Glutamatergic neuron (in vitro differentiated cells): ENCODE measurements at regions not wholly inside any gene's neighbourhood (a gene's known extent, or its start where the extent isn't known, plus 50 kb on each side); places are given as distances from the start of the nearest gene placed in this dataset.

Experiments used
- DNase-seq: peaks from one replicate; pipeline ENCODE4 v3.0.0; 2022
- H3K27ac Mint-ChIP-seq: one replicate; pipeline ENCODE4 v1.8.0; 2020; ENCODE audit warnings: mild to moderate bottlenecking, mixed read lengths, inconsistent platforms; ENCODE audit not compliant: unreplicated experiment
- H3K27me3 Mint-ChIP-seq: one replicate; pipeline ENCODE4 v1.8.0; 2020; ENCODE audit warnings: mild to moderate bottlenecking, moderate library complexity, mixed read lengths, inconsistent platforms; ENCODE audit not compliant: unreplicated experiment
- H3K36me3 Mint-ChIP-seq: one replicate; pipeline ENCODE4 v1.8.0; 2020; ENCODE audit warnings: mild to moderate bottlenecking, mixed read lengths, inconsistent platforms; ENCODE audit not compliant: unreplicated experiment
- H3K4me1 Mint-ChIP-seq: one replicate; pipeline ENCODE4 v1.8.0; 2020; ENCODE audit warnings: mild to moderate bottlenecking, low read depth, mixed read lengths, inconsistent platforms; ENCODE audit not compliant: unreplicated experiment
- H3K4me3 Mint-ChIP-seq: one replicate; pipeline ENCODE4 v1.8.0; 2020; ENCODE audit warnings: mild to moderate bottlenecking, mixed read lengths, inconsistent platforms; ENCODE audit not compliant: unreplicated experiment
- H3K9me3 Mint-ChIP-seq: one replicate; pipeline ENCODE4 v1.8.0; 2020; ENCODE audit warnings: mild to moderate bottlenecking, moderate library complexity, mixed read lengths, inconsistent platforms; ENCODE audit not compliant: unreplicated experiment
- TF ChIP-seq, protein P1 (sequence below): fragments of 200-600 bp; sonication (generic); IDR thresholded peaks from one replicate; pipeline ENCODE4 v1.5.0; 2021; ENCODE audit not compliant: partially characterized antibody, unreplicated experiment

- Mint-ChIP-seq H3K36me3 (no peaks in the 10 kb centered on the region), H3K27ac (no peak overlapping the region), H3K4me3 (no peak overlapping the region), H3K9me3 (no peaks in the 10 kb centered on the region), H3K27me3 (no peaks in the 10 kb centered on the region), H3K4me1 (no peaks in the 10 kb centered on the region)
- TF ChIP-seq, protein P1, sequence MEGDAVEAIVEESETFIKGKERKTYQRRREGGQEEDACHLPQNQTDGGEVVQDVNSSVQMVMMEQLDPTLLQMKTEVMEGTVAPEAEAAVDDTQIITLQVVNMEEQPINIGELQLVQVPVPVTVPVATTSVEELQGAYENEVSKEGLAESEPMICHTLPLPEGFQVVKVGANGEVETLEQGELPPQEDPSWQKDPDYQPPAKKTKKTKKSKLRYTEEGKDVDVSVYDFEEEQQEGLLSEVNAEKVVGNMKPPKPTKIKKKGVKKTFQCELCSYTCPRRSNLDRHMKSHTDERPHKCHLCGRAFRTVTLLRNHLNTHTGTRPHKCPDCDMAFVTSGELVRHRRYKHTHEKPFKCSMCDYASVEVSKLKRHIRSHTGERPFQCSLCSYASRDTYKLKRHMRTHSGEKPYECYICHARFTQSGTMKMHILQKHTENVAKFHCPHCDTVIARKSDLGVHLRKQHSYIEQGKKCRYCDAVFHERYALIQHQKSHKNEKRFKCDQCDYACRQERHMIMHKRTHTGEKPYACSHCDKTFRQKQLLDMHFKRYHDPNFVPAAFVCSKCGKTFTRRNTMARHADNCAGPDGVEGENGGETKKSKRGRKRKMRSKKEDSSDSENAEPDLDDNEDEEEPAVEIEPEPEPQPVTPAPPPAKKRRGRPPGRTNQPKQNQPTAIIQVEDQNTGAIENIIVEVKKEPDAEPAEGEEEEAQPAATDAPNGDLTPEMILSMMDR: no peak
- DNase-seq: no peak
Observed at GRCh38 chr12:69052613-69053408, 119.8 kb upstream of the CPM start.

- no peaks in the 10 kb centered on the region for H3K27me3 Mint-ChIP-seq
- no peaks in the 10 kb centered on the region for H3K4me1 Mint-ChIP-seq
- H3K27ac Mint-ChIP-seq: no peak overlapping the region
- DNase-seq: no peak
- H3K36me3 Mint-ChIP-seq: no peaks in the 10 kb centered on the region
- no peak overlapping the region for H3K4me3 Mint-ChIP-seq
- TF ChIP-seq, protein P1: no peak
- no peaks in the 10 kb centered on the region for H3K9me3 Mint-ChIP-seq
Observed at GRCh38 chr12:69054343-69055056, 121.5 kb upstream of the CPM start.

- TF ChIP-seq, protein P1: no peak
- H3K27me3 Mint-ChIP-seq: no peaks in the 10 kb centered on the region
- no peak overlapping the region for H3K4me3 Mint-ChIP-seq
- no peaks in the 10 kb centered on the region for H3K4me1 Mint-ChIP-seq
- H3K36me3 Mint-ChIP-seq: no peaks in the 10 kb centered on the region
- no peak for DNase-seq
- H3K9me3 Mint-ChIP-seq: no peaks in the 10 kb centered on the region
- no peak overlapping the region for H3K27ac Mint-ChIP-seq
Observed at GRCh38 chr12:69055280-69055679, 122.3 kb upstream of the CPM start.

- H3K4me1 Mint-ChIP-seq: no peaks in the 10 kb centered on the region
- H3K27ac Mint-ChIP-seq: no peak overlapping the region
- H3K36me3 Mint-ChIP-seq: no peaks in the 10 kb centered on the region
- H3K27me3 Mint-ChIP-seq: no peaks in the 10 kb centered on the region
- TF ChIP-seq, protein P1: no peak
- H3K9me3 Mint-ChIP-seq: no peaks in the 10 kb centered on the region
- no peak for DNase-seq
- H3K4me3 Mint-ChIP-seq: no peak overlapping the region
Observed at GRCh38 chr12:69055706-69056105, 122.7 kb upstream of the CPM start.
